EH (cell line): ENCODE measurements at regions not wholly inside any gene's neighbourhood (a gene's known extent, or its start where the extent isn't known, plus 50 kb on each side); places are given as distances from the start of the nearest gene placed in this dataset.

ENCODE experiments used
- DNase-seq: peaks from one replicate; pipeline ENCODE4 v3.0.0-alpha.2; 2015; ENCODE audit warnings: low read depth

DNA sequence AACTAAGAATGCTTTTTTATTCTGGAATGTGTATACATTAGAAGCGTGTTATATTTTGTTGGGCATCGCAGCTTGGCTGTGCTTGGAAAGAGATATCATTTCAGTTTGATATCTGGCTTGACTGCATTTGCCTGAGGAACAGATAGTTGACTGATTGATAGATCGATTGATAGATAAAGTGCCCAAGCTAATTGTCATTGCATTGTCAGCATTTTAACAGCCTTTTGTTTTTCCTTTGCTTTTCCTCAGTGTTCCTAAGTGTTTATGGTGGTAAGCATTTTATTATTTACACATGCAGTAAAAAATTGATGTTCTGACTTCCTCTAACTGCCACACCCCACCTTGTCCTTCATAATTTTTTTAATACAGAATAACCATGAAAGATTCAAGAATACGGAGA is 180.9 kb upstream of the GRIK2 start:
- no peak for DNase-seq

DNA sequence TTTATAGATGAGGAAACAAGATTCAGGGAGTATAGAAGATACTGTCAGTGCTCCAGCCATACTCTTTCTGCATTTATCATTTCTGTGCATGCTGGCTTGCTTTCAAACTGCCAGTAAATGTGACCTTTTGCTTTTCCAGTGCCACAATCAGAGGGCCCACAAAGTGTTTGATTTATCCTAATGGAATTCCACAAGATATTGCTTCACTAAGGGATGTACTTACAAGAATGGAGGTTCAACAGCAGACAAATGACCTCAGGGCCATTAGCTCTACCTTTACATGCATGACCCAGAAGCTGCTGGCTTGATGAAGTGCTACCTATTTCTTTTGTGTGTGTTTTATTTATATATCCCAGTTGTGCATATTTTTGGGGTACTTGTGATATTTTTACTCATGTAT is 171.5 kb upstream of the GRIK2 start:
- peak; percentile 42 for DNase-seq

DNA sequence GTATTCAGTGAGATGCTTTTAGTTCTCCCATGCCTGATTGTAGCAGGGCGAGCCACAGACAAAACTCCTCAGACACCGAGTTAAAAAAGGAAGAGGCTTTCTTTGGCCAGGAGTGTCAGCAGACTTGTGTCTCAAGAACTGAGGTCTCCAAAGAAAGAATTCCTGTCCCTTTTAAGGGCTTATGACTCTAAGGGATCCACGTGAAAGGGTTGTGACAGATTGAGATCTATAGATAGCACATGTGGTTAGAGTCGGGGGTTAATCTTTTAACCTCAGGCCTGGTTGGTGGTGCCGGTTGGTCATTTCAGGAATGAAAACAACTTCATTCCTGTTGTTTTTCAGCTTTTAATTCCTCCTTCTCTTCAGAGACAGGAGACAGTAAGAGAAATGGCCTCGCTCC is 168.8 kb upstream of the GRIK2 start:
- peak; percentile 15 for DNase-seq

DNA sequence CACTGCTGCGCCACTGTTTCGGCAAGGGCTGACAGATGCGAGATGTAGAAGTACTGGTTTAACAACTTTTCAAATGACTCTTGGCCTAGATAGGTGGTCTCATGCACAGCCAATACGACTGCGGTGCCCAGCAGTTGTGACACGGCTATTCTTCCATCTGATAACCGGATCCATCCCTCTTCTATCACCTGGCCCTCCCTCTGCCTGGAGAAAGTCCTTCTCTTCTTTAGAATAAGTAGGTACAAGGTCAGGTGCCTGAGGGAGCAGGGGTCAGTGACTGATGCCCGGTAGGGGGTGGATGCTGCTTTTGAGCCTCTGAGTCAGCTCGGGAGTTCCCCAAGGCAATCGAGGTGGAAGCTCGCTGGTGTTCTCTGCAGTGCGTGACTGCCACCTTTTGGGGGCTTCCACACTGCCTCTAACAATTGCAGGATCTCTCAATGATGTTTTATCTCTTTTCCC is 166.8 kb upstream of the GRIK2 start:
- DNase-seq, result peak; percentile 73

DNA sequence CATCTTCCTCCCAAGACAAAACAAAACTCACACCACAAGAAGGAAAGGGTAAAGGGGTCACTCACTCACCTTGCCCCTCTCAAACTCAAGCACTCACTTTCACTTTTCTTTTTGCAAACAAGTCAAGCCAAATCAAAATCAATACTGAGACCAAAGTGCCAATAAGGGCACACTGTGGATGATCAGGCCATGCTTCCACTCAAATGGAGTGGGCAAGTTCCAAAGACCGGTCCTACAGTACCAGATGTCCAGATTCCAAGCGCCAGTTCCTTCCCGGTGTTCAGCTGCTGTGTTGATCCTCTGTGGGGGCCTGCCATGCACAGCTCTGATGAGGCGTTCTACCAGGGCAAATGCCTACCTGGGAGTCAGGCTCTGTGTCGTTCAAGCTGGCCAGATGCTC is 162.6 kb upstream of the GRIK2 start:
- DNase-seq, result no peak

DNA sequence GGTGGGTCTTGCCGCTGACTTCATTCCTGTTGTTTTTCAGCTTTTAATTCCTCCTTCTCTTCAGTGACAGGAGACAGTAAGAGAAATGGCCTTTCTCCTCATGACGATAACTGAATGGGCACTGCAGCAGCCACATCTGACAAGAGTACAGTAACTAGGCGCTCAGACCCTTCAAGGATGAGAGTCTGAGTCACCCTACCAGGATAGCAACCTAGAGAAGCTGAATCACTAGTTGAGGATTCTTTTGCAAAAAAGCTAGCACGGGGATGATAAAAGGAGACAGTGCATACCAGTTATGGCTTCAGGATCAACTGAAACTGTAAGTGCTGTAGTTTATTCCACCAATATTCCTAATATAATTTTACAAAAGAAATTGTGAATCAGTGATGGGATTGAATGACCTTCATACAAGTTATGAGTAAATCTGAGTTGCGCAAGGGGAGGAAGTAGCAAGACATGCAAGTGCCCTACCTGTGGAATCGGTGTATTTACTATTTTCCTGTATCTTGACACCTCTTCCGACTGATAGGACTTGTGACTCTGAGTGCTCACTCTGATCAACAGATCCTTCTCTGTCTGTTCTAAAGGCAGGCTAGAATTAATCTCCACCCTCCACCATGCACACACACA is 161.8 kb upstream of the GRIK2 start:
- DNase-seq, result peak; percentile 10

DNA sequence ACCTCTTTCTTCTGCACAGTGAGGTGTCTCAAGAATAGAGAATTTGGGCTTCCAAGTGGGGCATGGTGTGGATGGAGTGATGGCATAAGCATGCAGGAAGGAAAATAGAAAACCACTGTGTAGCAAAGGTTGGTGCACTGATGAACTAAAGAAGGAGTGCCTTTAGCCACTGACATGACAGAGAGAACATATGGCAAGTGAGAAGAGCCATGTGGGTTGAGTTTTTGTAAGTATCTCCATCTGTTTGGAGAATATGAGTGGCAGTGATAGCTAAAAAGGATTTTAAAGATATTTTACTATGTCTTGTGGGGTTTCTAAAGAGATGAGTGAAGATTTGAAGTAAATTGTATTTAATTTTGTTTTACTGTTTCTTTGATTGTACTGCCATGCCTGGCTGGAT is 160.5 kb upstream of the GRIK2 start:
- DNase-seq, result no peak

DNA sequence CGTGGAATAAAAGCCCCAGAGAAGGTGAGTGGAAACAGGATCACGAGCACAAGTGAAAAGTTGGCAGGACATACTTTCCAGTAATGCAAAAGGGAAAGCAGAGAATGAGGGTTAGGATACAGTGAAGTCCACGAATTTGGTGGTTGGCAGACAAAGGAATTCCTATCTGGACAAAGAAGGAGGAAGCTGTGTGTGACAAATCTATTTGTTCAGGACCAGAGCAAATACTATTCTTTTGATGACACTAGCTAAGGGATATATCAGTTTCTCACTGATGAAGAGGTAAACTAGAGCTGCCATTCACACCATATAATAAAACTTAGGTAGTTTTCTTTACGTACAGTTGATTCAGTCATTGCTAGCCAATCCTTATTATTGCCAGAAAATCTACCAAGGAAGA is 156.8 kb upstream of the GRIK2 start:
- no peak for DNase-seq

DNA sequence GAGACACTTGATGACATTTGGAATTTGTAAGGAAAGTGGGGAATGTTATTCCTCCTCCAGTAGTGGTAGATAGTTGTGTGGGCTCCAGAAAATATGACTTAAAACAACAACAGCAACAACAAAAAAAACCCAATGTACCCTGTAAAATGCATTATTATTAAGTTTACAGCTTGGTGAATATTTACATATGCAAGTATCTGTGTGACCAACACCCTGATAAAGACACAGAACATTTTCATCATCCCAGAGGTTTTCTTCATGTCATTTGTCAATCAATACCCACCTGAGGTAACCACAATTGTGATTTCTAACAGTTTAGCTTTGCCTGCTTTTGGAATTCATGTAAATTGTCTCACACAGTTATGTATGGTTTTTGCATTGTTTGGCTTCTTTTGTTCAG is 152.1 kb upstream of the GRIK2 start:
- DNase-seq, result no peak

DNA sequence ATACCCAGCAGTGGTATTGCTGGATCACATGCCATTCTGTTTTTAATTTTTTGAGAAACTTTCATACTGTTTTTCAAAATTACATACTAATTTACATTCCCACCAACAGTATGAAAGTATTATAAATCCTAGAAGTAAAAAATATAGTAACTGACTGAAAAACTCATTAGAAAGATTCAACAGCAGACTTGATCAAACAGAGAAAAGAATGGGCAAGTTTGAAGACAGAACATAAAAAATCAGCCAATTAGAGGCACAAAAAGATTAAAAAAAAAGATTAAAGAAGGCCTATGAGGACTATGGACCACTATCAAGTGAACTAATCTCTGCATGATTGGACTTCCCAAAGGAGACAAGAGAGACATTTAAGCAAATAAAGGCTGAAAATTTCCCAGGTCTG is 144.0 kb upstream of the GRIK2 start:
- DNase-seq, result no peak

DNA sequence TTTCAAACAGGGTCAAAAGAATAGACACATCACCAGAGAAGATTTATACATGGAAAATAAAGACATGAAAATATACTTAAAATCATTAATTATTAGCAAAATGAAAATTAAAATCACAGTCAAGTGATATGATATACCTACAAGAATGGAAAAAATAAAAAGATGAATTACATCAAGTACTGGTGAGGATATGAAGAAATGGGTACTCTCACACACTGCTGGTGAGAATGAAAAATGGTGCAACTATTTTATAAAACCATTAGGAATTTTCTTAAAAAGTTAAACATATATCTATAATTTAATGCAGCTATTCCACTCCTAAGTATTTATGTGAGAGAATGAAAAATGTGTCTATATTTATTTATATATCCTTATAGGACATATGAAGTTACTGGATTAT is 136.3 kb upstream of the GRIK2 start:
- no peak for DNase-seq

DNA sequence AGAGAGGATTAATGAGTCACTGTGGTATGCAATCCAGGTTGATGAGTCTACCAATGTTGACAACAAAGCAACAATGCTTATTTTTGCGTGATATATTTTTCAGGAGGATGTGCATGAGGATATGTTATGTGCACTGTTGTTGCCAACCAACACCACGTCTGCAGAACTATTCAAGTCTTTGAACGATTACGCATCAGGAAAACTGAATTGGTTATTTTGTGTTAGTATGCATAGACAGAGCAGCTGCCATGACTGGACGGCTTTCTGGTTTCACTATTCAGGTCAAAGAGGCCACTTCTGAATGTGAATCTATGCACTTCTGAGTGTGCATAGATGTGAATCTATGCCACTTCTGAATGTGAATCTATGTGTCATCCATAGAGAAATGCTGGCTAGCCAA is 134.0 kb upstream of the GRIK2 start:
- no peak for DNase-seq

DNA sequence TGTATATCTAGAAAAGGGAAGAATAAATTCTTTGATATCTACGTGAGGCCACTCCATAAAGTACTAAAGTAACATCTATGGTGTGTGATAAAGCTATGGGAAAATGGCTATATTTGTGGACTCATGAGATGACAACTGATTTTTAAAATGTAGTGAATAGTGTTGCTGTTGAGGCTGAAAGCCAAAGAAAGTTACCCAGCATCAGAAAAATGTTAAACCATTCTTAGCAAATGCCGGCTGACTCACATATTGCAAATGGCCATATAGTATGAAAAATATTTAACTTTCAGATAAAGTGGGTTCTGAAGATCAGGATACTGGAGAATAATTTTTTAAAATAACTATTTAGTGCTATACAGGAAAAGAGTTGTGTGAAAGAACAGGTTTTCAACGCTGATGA is 129.9 kb upstream of the GRIK2 start:
- peak; percentile 46 for DNase-seq

DNA sequence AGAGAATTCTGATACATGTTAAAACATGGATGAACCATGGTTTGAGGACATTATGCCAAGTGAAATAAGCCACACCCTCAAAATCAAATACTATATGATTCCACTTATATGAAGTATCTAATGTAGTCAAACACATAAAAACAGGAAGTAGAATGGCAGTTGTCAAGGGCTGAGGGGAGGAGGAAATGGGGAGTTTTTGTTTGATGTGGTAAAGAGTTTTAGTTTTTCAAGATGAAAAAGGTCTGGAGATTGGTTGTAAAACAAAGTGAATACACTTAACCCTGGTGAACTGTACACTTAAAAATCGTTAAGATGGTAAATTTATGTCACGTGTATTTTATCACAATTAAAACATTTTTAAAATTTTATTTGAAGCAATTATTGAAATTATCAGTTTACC is 127.4 kb upstream of the GRIK2 start:
- no peak for DNase-seq

DNA sequence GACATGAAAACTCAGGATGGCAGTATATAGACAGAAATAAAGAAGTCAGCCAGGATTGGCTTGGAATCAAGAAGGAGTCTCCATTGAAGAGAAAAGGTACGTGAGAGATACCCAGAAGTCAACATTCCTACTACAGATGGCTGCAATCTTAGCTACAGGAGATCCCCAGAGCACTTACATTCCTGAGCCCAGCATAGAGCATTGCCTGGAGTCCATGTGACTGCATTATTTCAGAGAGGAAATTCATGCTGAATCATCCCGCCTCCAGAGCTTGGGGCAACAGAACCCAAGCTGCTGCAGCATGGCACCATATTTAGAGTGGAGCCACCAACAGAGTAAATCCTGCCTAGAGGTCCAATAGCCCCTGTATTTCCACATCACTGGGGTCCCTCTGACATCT is 125.0 kb upstream of the GRIK2 start:
- peak; percentile 75 for DNase-seq

DNA sequence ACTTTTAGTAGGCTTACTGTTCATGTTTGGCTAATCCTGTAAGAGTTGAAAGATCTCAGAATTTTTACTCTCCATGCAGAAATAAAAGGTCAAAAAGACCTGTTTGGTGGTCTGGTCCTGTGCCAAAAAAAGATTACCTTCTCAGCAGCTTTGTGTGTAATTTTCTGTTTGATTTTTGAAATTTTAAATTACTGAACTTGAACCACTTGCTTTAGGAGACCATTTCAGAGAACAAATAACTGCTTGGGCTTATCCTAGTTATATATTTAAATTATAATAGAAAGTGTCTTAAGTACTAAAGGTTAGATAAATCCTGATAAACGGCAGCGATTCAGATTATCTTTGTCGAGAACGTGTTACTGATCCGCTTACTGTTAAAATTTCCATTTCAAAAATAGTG is 118.3 kb upstream of the GRIK2 start:
- no peak for DNase-seq

DNA sequence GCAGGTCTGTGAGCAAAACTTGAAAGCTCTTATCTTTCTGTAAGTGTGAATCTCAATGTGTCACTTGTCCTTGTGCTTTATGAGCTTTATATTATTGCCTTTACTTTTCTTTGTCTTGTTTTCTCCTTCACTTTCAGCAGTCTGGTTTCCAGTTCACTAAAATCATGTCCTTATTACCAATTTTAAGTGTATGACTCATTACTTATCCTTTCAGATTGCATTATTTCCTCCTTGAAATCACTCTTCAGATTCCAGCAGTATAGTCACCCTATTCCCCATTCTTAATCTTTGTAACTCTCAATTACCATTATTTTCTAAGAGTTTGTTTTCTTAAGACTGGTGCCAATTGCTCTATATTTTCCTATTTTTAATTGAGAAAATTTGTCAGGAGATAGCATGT is 117.4 kb upstream of the GRIK2 start:
- DNase-seq, result peak; percentile 63

DNA sequence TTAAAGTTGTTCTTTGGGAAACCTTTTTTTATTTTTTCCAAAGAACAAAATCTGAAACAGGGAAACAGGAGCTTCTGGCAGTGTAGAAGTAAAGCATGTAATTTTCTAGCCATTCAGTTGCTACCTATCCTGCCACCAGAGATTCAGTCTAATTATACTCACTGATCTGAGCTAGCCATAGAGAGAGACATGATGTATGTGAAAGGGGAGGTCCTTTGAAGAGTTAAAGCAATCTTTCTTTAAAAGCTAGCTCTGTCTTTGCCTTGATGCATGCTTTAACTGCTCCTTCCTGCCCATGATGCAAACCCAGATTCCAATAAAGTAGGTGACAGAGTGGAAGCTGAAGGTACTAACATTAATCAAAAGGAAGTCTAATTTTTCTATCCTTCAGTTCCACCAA is 114.1 kb upstream of the GRIK2 start:
- DNase-seq, result no peak

DNA sequence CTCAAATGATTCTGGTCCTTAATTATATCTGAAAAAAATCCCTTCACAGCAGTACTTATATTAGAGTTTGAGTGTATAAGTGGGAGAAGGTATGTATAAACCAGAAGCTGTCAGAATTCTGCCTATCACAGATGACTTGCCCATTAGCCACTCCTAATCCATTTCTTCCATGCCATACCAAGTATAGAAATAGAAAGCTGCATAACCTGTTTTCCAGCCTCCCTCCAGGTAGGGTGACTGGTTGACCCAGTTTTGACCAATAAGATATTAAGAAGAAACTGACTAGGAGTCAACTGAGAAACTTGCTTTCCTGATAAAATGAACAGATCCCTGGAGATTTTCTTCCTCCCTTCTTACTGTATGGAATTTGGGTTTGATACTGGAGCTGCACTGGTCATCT is 112.2 kb upstream of the GRIK2 start:
- DNase-seq, result no peak

DNA sequence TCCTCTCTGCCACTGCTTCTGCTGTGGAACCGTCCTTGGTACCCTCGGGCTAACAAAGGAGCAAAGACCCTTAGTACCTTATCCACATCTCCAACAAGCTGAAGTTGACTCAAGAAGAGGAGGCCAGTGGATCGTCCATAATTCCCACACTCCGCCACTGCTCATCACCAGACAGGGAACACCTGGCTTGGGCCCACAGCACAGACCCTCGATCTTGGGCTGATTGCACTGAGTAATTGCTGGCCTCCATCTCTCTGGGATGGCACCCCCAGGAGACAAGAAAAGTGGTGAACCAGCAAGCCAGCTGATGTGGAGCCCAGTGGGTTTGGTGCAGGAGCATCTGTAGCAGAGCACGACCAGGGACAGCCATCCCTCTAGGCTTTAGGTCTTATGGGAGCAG is 109.4 kb upstream of the GRIK2 start:
- no peak for DNase-seq

DNA sequence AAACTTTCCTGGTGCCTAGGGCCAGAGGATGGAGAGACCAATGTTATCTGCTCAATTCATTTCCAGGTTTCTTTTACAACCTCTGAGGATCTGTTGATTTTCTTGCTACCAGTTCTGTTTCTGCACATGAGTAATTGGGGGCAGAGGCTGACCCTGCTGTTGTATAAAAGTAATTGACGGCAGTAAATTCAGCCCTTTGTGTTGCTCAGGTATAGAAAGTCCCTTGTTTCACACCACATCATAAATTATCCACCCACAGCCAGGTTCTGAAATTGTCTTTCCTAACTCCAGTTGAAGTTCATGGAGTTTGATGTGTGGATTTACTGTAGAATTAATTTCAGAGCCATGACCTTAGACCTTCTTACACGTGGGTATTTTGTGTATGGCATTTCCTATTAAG is 107.4 kb upstream of the GRIK2 start:
- no peak for DNase-seq

DNA sequence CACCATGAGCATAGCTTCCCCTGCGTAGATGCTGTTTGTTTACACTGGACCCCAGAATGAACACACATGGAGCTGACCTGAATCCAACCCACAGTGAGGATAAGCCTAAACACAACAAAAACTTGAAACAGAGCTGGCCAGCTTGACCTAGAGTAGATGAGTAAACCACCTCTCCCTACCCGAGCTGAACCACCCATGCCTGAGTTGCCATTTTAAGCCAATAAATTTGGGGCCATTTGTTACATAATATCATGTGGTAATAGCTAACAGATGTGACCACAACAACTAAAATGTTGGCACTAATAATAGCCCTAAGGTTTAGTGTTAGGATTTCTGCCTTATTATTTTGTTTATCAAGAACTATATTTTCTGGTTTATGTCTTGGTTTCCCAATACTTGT is 103.2 kb upstream of the GRIK2 start:
- DNase-seq, result peak; percentile 43

DNA sequence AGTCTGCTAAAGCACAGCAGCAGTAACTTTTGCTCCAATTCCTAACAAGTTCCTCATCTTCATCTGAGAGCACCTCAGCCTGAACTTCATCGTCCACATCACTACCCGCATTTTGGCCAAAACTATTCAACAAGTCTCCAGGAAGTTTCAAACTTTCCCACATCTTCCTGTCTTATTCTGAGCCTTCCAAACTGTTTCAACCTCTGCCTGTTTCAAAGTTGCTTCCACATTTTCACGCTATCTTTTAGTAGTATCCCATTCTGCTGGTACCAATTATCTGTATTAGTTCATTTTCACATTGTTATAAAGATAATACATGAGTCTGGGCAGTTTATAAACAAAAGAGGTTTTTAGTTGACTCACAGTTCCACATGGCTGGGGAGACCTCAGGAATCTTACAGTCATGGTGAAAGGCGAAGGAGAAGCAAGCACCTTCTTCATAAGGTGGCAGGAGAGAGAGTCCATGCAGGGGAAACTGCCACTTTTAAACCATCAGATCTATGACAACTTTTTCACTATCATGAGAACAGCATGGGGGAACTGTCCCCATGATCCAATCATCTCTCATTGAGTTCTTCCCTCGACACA is 99.4 kb upstream of the GRIK2 start:
- peak; percentile 23 for DNase-seq

DNA sequence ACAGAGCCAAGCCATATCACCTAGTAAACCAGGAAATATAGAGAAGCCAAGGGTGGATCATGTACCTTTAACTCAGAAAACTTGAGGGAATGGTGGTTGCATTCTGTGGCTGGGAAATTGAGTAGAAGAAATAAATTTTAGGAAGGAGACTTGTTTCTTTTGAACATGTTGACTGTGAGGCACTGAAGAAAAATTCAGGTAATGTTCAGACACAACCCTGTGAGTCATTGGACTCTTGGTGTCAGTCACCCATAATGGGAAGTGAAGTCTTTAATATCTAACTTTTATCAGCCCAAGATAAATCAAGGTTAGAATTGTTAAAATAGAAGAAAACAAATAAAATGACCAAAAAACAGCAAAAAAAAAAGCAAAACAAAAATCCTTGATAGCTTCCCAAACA is 98.8 kb upstream of the GRIK2 start:
- DNase-seq, result peak; percentile 15
